LNCAP (cell line): ENCODE measurements at regions not wholly inside any gene's neighbourhood (a gene's known extent, or its start where the extent isn't known, plus 50 kb on each side); places are given as distances from the start of the nearest gene placed in this dataset.

ENCODE experiments used
- TF ChIP-seq, protein P1 (sequence below): fragments of 450-650 bp; IDR thresholded peaks from 2 replicates; pipeline ENCODE4 v1.5.1; 2017; ENCODE audit warnings: mild to moderate bottlenecking

GRCh38 chr2:129847043-129847442, 132.4 kb upstream of the RAB6C start:
- TF ChIP-seq, protein P1, sequence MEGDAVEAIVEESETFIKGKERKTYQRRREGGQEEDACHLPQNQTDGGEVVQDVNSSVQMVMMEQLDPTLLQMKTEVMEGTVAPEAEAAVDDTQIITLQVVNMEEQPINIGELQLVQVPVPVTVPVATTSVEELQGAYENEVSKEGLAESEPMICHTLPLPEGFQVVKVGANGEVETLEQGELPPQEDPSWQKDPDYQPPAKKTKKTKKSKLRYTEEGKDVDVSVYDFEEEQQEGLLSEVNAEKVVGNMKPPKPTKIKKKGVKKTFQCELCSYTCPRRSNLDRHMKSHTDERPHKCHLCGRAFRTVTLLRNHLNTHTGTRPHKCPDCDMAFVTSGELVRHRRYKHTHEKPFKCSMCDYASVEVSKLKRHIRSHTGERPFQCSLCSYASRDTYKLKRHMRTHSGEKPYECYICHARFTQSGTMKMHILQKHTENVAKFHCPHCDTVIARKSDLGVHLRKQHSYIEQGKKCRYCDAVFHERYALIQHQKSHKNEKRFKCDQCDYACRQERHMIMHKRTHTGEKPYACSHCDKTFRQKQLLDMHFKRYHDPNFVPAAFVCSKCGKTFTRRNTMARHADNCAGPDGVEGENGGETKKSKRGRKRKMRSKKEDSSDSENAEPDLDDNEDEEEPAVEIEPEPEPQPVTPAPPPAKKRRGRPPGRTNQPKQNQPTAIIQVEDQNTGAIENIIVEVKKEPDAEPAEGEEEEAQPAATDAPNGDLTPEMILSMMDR = no peak

DNA sequence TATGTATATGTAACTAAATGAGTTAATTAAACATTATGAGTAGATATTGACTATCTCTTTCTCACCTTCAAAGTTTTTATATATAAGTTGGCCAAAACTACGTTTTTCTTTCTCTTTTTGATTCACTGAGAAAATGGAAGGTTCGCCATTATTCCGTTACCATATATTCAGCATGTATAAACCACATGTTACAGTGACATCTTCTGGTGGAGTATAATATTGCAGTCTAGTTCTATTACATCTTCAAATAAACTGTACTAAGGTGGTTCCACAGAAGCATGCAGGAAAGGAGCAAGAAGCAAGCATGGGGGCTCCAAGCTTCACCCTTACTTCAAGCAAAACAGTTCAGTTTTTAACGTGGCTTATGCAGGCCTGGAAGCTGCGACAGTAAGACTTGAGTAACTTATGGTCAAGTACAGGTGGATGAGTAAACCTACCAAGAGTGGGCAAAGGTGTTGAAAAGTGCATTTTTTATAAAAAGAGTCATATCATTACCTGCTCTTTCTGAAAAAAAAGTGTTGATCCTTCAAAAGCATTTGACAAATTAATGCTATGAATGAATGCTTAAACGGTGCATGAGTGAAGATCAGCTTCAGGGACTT, 129.8 kb upstream of the RAB6C start:
- TF ChIP-seq, protein P1 = peak; percentile 71

DNA sequence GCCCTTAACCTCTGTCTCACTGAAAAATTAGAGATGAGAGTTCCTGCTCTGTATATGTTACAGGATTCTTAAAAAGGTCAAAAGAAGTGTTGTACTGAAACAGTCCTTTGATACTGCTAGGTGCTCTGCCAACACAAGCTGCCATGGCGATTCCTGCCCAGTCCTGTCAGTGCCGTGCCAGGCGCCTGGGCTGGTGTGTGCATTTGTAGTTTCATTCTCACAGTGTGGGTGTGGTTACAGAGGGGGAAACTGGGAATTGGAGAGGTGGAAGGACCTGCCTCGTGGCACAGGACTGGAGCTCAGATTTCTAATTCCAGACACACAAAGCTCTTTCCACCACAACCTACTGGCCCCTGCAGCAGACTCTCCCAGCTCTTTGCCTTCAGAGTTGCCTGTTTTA, 122.3 kb upstream of the RAB6C start:
- TF ChIP-seq, protein P1 = no peak

DNA sequence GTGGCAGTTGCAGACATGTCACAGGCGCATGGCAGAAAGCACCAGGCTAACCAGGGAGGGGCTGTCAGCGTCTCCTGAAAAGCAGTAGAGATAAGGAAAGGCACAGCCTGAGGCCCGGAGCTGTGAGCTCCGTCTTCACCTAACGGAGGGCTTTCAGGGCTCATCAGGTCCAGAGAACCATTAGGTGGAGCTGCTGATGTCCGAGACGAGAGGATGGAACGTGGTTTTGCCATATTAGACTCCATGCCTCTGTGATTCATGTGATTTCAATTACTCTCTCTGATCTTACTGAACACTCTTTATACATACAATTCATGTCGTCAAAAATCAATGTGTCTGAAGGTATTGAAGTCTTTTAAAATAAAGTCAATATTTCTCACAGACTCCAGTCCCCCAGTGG, 120.3 kb upstream of the RAB6C start:
- TF ChIP-seq, protein P1 = no peak

- TF ChIP-seq, protein P1 = no peak
Observed at GRCh38 chr2:129860088-129860487, 119.4 kb upstream of the RAB6C start.

- TF ChIP-seq, protein P1 = no peak
Observed at GRCh38 chr2:129861666-129862288, 117.7 kb upstream of the RAB6C start.

DNA sequence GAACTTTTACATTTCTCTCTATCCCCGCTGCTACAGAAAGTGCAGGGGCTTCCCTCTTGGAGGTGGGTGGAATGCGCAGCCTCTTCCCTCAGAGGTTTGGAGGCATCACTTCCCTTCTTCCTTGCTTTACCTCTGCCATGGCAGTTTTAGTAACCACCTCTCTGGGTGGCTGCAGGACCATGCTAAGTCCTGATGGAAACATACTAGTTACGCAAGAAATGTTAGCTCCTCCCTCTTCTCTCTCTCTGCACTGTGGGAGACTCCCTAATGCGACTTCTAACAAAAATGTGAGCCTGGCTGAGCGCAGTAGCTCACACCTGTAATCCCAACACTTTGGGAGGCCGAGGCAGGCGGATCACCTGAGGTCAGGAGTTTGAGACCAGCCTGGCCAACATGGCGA, 116.8 kb upstream of the RAB6C start:
- TF ChIP-seq, protein P1 = no peak
